ENCODE measurements at regions not wholly inside any gene's neighbourhood (a gene's known extent, or its start where the extent isn't known, plus 50 kb on each side); places are given as distances from the start of the nearest gene placed in this dataset.
"Not testable (repeated sequence)": the region's sequence is repeated elsewhere in the genome, so short reads cannot be mapped to it uniquely, and the experiment has no call there.

- not testable (repeated sequence) for H3K27me3 Mint-ChIP-seq, ATAC-seq, H3K27ac Mint-ChIP-seq, H3K9me3 Mint-ChIP-seq, H3K36me3 Mint-ChIP-seq, H3K4me1 Mint-ChIP-seq, H3K4me3 Mint-ChIP-seq
These were observed 182.5 kb upstream of the FAM20C start for GRCh38 chr7:9919-10318.

- H3K27me3 Mint-ChIP-seq, H3K36me3 Mint-ChIP-seq, H3K9me3 Mint-ChIP-seq, H3K27ac Mint-ChIP-seq, ATAC-seq, H3K4me1 Mint-ChIP-seq, H3K4me3 Mint-ChIP-seq: not testable (repeated sequence)
These were observed 159.6 kb upstream of the FAM20C start for GRCh38 chr7:32565-33280.

GRCh38 chr7:35121-35541 is 157.2 kb upstream of the FAM20C start:
- ATAC-seq, H3K9me3 Mint-ChIP-seq, H3K4me3 Mint-ChIP-seq, H3K36me3 Mint-ChIP-seq, H3K27ac Mint-ChIP-seq, H3K4me1 Mint-ChIP-seq, H3K27me3 Mint-ChIP-seq: not testable (repeated sequence)

DNA sequence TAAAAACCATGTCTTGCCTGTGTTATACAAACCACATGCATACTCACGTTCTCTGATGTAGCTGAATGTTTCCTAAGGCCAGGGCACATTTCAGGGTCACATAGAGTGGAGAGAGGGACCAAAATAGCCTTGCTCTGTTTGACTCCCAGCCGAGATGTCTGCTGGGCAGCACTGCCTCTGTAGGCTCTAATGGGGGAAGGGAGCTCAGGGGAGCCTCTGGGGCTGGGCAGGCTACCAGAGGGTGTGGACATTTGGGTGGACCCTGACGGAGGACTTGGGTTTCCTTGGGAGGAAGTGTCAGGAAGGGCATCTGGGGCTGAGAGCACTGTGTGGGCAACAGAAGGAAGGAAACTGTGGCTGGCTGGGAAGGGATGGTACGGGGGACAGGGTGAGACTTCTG is 155.8 kb upstream of the FAM20C start:
- not testable (repeated sequence) for ATAC-seq, H3K9me3 Mint-ChIP-seq, H3K27me3 Mint-ChIP-seq, H3K4me3 Mint-ChIP-seq, H3K36me3 Mint-ChIP-seq, H3K4me1 Mint-ChIP-seq, H3K27ac Mint-ChIP-seq

GRCh38 chr7:37656-38055 is 154.7 kb upstream of the FAM20C start:
- not testable (repeated sequence) for H3K4me3 Mint-ChIP-seq, H3K27ac Mint-ChIP-seq, ATAC-seq, H3K36me3 Mint-ChIP-seq, H3K4me1 Mint-ChIP-seq, H3K9me3 Mint-ChIP-seq
- peaks cover 17% of the 10 kb centered on the region for H3K27me3 Mint-ChIP-seq

- H3K9me3 Mint-ChIP-seq, H3K36me3 Mint-ChIP-seq, H3K4me1 Mint-ChIP-seq, H3K4me3 Mint-ChIP-seq, H3K27ac Mint-ChIP-seq, ATAC-seq: not testable (repeated sequence)
- H3K27me3 Mint-ChIP-seq = peaks cover 25% of the 10 kb centered on the region
These were observed 153.9 kb upstream of the FAM20C start for GRCh38 chr7:38444-38843.

GRCh38 chr7:39984-40740 is 152.2 kb upstream of the FAM20C start:
- not testable (repeated sequence) for H3K36me3 Mint-ChIP-seq, H3K9me3 Mint-ChIP-seq, H3K4me1 Mint-ChIP-seq, H3K4me3 Mint-ChIP-seq, H3K27ac Mint-ChIP-seq, ATAC-seq
- H3K27me3 Mint-ChIP-seq = peaks cover 38% of the 10 kb centered on the region

GRCh38 chr7:40799-41750 is 151.3 kb upstream of the FAM20C start:
- H3K27ac Mint-ChIP-seq = no peak overlapping the region
- H3K27me3 Mint-ChIP-seq = peaks cover 47% of the 10 kb centered on the region
- H3K4me3 Mint-ChIP-seq = no peak overlapping the region
- no peaks in the 10 kb centered on the region for H3K9me3 Mint-ChIP-seq
- no peaks in the 10 kb centered on the region for H3K36me3 Mint-ChIP-seq
- H3K4me1 Mint-ChIP-seq = no peaks in the 10 kb centered on the region
- no peak for ATAC-seq

GRCh38 chr7:41917-42565 is 150.3 kb upstream of the FAM20C start:
- no peak overlapping the region for H3K27ac Mint-ChIP-seq
- no peak overlapping the region for H3K4me3 Mint-ChIP-seq
- no peaks in the 10 kb centered on the region for H3K4me1 Mint-ChIP-seq
- H3K36me3 Mint-ChIP-seq = no peaks in the 10 kb centered on the region
- no peak for ATAC-seq
- H3K9me3 Mint-ChIP-seq = no peaks in the 10 kb centered on the region
- peaks cover 57% of the 10 kb centered on the region for H3K27me3 Mint-ChIP-seq

GRCh38 chr7:43791-44540 is 148.4 kb upstream of the FAM20C start:
- Mint-ChIP-seq H3K9me3 (no peaks in the 10 kb centered on the region), H3K4me3 (no peak overlapping the region), H3K4me1 (no peaks in the 10 kb centered on the region), H3K27me3 (peaks cover 59% of the 10 kb centered on the region), H3K36me3 (no peaks in the 10 kb centered on the region), H3K27ac (no peak overlapping the region)
- ATAC-seq = no peak

GRCh38 chr7:44541-44896 is 147.9 kb upstream of the FAM20C start:
- no peaks in the 10 kb centered on the region for H3K36me3 Mint-ChIP-seq
- H3K4me3 Mint-ChIP-seq = no peak overlapping the region
- no peak for ATAC-seq
- no peaks in the 10 kb centered on the region for H3K9me3 Mint-ChIP-seq
- H3K27ac Mint-ChIP-seq = no peak overlapping the region
- peaks cover 59% of the 10 kb centered on the region for H3K27me3 Mint-ChIP-seq
- no peaks in the 10 kb centered on the region for H3K4me1 Mint-ChIP-seq

DNA sequence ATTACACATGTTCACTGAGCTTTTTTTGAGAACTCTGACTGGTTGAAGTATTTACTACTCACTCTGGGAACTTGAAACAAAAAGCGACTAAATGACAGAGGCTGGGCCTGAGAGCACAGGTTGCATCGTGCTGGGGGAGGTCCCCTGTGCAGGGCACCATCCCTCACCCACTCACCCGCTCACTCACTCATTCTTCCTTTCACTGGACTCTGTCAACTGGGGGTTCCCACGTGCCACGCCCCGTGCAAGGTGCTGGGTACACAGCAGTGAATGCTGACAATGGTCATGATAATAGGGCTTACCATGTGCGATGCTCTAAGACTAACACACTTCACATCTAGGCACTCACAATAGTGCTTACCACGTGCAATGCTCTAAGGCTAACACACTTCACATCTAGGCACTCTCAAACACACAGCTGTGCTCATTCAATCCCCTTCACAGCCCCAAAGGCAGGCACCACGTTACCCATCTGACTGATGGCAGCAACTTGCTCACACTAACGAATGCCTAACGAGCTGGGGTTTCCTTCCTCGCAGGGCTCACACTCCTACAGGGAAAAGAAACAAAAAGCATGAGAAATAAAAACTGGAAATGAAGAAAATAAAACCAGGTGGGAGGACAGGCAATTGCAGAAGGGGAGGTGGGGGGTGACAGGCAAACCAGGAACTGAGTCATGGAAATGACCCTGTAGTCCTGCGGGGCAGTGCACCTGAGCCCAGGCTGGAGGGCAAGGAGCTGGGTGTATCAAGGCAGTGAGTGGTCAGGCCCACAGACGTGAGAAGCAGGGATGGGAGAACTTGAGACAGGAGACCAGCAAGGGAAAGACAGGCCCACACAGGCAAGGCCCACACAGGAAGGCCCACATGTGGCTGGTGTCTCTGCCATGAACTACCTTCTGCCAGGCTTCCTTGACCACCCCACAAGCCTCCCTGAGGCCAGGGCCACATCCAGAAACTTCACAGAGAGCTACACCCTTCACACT is 147.0 kb upstream of the FAM20C start:
- no peaks in the 10 kb centered on the region for H3K4me1 Mint-ChIP-seq
- H3K4me3 Mint-ChIP-seq = no peak overlapping the region
- H3K27me3 Mint-ChIP-seq = peaks cover 59% of the 10 kb centered on the region
- no peaks in the 10 kb centered on the region for H3K36me3 Mint-ChIP-seq
- no peak for ATAC-seq
- no peak overlapping the region for H3K27ac Mint-ChIP-seq
- H3K9me3 Mint-ChIP-seq = no peaks in the 10 kb centered on the region

DNA sequence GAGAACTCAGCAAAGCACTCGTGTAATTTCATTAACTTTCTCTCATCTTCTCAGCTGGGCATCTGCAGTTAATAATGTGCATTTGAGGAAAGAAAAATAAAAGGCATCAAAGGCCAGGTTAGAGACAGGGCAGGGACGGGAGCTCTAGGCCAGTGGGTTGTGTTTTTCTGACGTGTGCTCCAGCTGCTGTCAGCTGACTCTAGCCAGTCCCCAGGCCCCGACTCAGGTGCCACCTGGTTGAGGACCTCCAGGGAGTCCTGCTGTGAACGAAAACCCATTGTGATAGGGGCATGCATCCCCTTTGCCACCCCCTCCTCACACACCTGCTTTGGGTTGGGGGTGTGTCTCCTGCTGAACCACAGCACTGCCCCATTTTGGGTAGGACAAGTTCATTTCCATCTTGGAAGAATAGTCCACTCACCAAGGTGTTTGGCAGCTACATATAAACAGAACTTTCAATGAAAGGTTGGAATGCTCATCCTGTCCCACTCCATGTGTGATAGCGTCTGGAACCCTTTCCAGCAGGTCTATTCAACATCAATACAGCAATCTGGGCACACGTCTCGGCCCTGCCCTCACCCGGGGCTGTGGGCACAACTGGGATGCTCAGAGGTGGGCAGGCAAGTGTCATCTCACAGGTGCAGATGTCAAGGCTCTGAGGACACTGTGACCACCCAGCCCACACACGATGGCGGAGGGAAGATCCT is 146.1 kb upstream of the FAM20C start:
- no peaks in the 10 kb centered on the region for H3K36me3 Mint-ChIP-seq
- H3K4me1 Mint-ChIP-seq = no peaks in the 10 kb centered on the region
- no peaks in the 10 kb centered on the region for H3K9me3 Mint-ChIP-seq
- H3K27ac Mint-ChIP-seq = no peak overlapping the region
- H3K4me3 Mint-ChIP-seq = no peak overlapping the region
- peaks cover 55% of the 10 kb centered on the region for H3K27me3 Mint-ChIP-seq
- no peak for ATAC-seq
